Testis (tissue), 2 donors: ENCODE measurements at regions not wholly inside any gene's neighbourhood (a gene's known extent, or its start where the extent isn't known, plus 50 kb on each side); places are given as distances from the start of the nearest gene placed in this dataset.

ENCODE experiments used
- DNase-seq: peaks from one replicate; pipeline ENCODE4 v3.0.0-alpha.2; 2019
- H3K27ac ChIP-seq, 2 donors: fragments of 200-600 bp; sonication (generic); one replicate each; pipeline ENCODE4 v1.5.1; 2019
- H3K27me3 ChIP-seq: fragments of 200-600 bp; sonication (generic); one replicate; pipeline ENCODE4 v1.5.1; 2019
- H3K36me3 ChIP-seq: fragments of 200-600 bp; sonication (generic); one replicate; pipeline ENCODE4 v1.5.1; 2017; ENCODE audit warnings: low read depth; ENCODE audit errors: missing control alignments
- H3K4me1 ChIP-seq: fragments of 200-600 bp; sonication (generic); one replicate; pipeline ENCODE4 v1.5.1; 2019
- H3K4me3 ChIP-seq, 2 donors: fragments of 200-600 bp; sonication (generic); one replicate each; pipeline ENCODE4 v1.5.1; 2017 to 2019
- H3K9me3 ChIP-seq: fragments of 200-600 bp; sonication (generic); one replicate; pipeline ENCODE4 v1.5.1; 2017
- POLR2A ChIP-seq: fragments of 450-650 bp; IDR thresholded peaks from one replicate; pipeline ENCODE4 v1.6.1; 2017; ENCODE audit warnings: antibody characterized with exemption, mild to moderate bottlenecking, moderate library complexity
- WGBS, 2 donors: methylation state at CpG; one replicate each; pipeline ENCODE4 v1.1.5; 2018; 5-methylcytosine and 5-hydroxymethylcytosine counted together
- intact Hi-C: fragments of 100-400 bp; cut with DNase I; formaldehyde crosslinking; loops from one replicate; pipeline ENCODE4 v1.15.1; 2023; ENCODE audit warnings: low total_unique reads
- TF ChIP-seq, protein P1 (sequence below), 3 experiments: fragments of 450-650 bp in 2 of 3; fragments of 200-600 bp in 1 of 3; sonication (generic) in 1 of 3; IDR thresholded peaks; one replicate each; pipeline ENCODE4 v1.5.1; 2016 to 2019; ENCODE audit warnings: antibody characterized with exemption in 3 of 3, mild to moderate bottlenecking in 2 of 3, moderate library complexity in 1 of 3

DNA sequence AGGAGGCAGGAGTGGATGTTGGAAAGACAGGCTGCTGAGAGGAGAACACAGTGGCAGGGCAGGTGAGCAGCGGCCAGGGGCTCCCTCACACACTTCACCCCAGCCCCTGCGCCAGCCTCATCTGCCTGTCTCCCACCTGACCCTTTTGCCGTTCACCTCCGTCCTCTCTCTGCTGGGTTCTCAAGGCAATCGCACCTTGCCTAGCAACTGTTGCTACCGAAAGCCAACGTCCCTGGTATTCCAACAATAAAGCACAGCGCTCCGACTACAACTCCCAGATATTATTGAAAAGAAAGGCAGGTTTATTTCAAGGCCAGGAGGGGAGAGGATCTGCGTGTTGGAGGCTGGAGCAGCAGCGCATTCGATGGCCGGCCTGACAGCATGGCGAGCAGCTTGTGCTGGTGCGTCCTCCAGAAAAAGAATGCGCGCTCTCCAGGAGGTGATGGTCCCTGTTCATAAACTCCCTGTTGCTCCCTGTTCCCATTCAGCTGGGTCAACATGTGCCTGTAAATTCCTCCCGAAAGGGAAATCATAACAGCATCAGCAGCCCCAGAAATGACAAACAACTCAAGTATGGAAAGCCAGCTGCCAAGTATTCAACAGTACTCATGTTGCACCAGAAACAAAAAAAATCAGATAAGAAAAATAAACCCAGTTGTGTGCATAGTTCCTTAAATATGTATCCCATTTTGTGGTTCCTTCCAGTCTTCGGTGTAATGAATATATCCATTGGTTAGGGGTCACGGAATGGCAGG is 153.0 kb upstream of the DIO3 start:
- intact Hi-C loops, result no loop called here
- no peaks in the 10 kb centered on the region for H3K27me3 ChIP-seq
- no peak overlapping the region for H3K4me3 ChIP-seq
- 56% methylated on average over 20 of the region's 20 CpGs for WGBS, 2 donors
- H3K27ac ChIP-seq, result peak overlapping the region in 1 of 2 donors; percentile 56
- DNase-seq, result no peak
- H3K4me1 ChIP-seq, result peaks cover 15% of the 10 kb centered on the region
- no peaks in the 10 kb centered on the region for H3K9me3 ChIP-seq
- no peaks in the 10 kb centered on the region for H3K36me3 ChIP-seq
- TF ChIP-seq POLR2A, result no peak
- TF ChIP-seq, protein P1, sequence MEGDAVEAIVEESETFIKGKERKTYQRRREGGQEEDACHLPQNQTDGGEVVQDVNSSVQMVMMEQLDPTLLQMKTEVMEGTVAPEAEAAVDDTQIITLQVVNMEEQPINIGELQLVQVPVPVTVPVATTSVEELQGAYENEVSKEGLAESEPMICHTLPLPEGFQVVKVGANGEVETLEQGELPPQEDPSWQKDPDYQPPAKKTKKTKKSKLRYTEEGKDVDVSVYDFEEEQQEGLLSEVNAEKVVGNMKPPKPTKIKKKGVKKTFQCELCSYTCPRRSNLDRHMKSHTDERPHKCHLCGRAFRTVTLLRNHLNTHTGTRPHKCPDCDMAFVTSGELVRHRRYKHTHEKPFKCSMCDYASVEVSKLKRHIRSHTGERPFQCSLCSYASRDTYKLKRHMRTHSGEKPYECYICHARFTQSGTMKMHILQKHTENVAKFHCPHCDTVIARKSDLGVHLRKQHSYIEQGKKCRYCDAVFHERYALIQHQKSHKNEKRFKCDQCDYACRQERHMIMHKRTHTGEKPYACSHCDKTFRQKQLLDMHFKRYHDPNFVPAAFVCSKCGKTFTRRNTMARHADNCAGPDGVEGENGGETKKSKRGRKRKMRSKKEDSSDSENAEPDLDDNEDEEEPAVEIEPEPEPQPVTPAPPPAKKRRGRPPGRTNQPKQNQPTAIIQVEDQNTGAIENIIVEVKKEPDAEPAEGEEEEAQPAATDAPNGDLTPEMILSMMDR (IDR thresholded peaks at IDR 0.05), result no peak

GRCh38 chr14:101409006-101409543 is 152.2 kb upstream of the DIO3 start:
- intact Hi-C loops, result no loop called here
- H3K27ac ChIP-seq, result peak overlapping the region in 1 of 2 donors; percentile 45

GRCh38 chr14:101410126-101410525 is 151.2 kb upstream of the DIO3 start:
- no peak overlapping the region for H3K4me3 ChIP-seq
- no peaks in the 10 kb centered on the region for H3K36me3 ChIP-seq
- TF ChIP-seq, protein P1 (IDR thresholded peaks at IDR 0.05), result no peak
- TF ChIP-seq POLR2A, result no peak
- intact Hi-C loops, result no loop called here
- no peaks in the 10 kb centered on the region for H3K9me3 ChIP-seq
- no peaks in the 10 kb centered on the region for H3K27me3 ChIP-seq
- WGBS, 2 donors, result 43 to 62% methylated on average over 5 of the region's 5 CpGs
- H3K27ac ChIP-seq, result peak overlapping the region in 1 of 2 donors; percentile 45
- no peak for DNase-seq
- peaks cover 15% of the 10 kb centered on the region for H3K4me1 ChIP-seq

More at GRCh38 chr14:101409006-101409543, 152.2 kb upstream of the DIO3 start:
- TF ChIP-seq, protein P1 (IDR thresholded peaks at IDR 0.05), result no peak
- no peak for TF ChIP-seq POLR2A
- no peak overlapping the region for H3K4me3 ChIP-seq
- H3K4me1 ChIP-seq, result peaks cover 15% of the 10 kb centered on the region
- no peaks in the 10 kb centered on the region for H3K36me3 ChIP-seq
- H3K27me3 ChIP-seq, result no peaks in the 10 kb centered on the region
- 87 to 91% methylated on average over 19 of the region's 19 CpGs for WGBS, 2 donors
- no peaks in the 10 kb centered on the region for H3K9me3 ChIP-seq
- no peak for DNase-seq

- DNase-seq, result no peak
- no peak overlapping the region for H3K27ac ChIP-seq
- H3K9me3 ChIP-seq, result no peaks in the 10 kb centered on the region
- TF ChIP-seq POLR2A, result no peak
- 94 to 95% methylated on average over 9 of the region's 9 CpGs for WGBS, 2 donors
- intact Hi-C loops, result no loop called here
- no peak overlapping the region for H3K4me3 ChIP-seq
- H3K36me3 ChIP-seq, result no peaks in the 10 kb centered on the region
- H3K27me3 ChIP-seq, result no peaks in the 10 kb centered on the region
- peaks cover 15% of the 10 kb centered on the region for H3K4me1 ChIP-seq
Observed at GRCh38 chr14:101411151-101411550, 150.1 kb upstream of the DIO3 start.

GRCh38 chr14:101411779-101412178 is 149.5 kb upstream of the DIO3 start:
- H3K9me3 ChIP-seq, result no peaks in the 10 kb centered on the region
- H3K4me1 ChIP-seq, result peaks cover 14% of the 10 kb centered on the region
- no peaks in the 10 kb centered on the region for H3K27me3 ChIP-seq
- H3K27ac ChIP-seq, result no peak overlapping the region
- intact Hi-C loops, result no loop called here
- WGBS, 2 donors, result 78 to 79% methylated on average over 10 of the region's 10 CpGs
- no peak overlapping the region for H3K4me3 ChIP-seq
- H3K36me3 ChIP-seq, result no peaks in the 10 kb centered on the region
- TF ChIP-seq, protein P1 (IDR thresholded peaks at IDR 0.05), result no peak
- TF ChIP-seq POLR2A, result no peak
- DNase-seq, result no peak
